Thyroid gland (tissue), 4 donors: ENCODE measurements at regions not wholly inside any gene's neighbourhood (a gene's known extent, or its start where the extent isn't known, plus 50 kb on each side); places are given as distances from the start of the nearest gene placed in this dataset.

Source experiments
- POLR2A ChIP-seq, 2 donors: fragments of 450-650 bp; IDR thresholded peaks; one replicate each; pipeline ENCODE4 v1.6.1; 2017; ENCODE audit warnings: antibody characterized with exemption in 2 of 2, mild to moderate bottlenecking in 2 of 2, moderate library complexity in 1 of 2
- TF ChIP-seq, protein P1 (sequence below), 6 experiments: fragments of 200-600 bp in 3 of 6; fragments of 450-650 bp in 3 of 6; sonication (generic) in 3 of 6; IDR thresholded peaks; one replicate each; pipeline ENCODE4 v1.5.1; 2016 to 2019; ENCODE audit warnings: antibody characterized with exemption in 6 of 6, mild to moderate bottlenecking in 2 of 6, inconsistent platforms in 1 of 6, moderate library complexity in 1 of 6

DNA sequence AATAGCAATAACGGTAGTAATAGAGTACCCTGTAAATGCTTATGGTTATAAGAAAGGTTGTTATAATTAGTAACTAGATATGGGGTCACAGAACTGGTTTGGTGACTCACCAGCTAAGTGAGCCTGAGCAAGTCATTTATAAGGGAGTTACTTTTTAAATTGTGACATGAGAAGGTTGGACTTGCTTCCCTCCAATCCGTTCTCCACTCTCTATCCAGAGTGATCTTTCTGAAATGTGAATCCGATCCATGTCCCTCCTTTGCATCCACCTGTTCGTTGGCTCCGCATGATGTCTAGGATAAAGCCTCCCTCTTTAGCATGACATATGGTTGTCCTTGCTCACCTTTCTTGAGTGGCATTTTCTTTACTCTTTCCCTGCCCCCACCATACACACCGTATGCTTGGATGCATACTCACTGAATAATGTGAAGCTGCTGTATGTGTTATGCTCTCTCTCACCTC is 83.1 kb downstream of the CDC42EP3 start:
- TF ChIP-seq, protein P1, sequence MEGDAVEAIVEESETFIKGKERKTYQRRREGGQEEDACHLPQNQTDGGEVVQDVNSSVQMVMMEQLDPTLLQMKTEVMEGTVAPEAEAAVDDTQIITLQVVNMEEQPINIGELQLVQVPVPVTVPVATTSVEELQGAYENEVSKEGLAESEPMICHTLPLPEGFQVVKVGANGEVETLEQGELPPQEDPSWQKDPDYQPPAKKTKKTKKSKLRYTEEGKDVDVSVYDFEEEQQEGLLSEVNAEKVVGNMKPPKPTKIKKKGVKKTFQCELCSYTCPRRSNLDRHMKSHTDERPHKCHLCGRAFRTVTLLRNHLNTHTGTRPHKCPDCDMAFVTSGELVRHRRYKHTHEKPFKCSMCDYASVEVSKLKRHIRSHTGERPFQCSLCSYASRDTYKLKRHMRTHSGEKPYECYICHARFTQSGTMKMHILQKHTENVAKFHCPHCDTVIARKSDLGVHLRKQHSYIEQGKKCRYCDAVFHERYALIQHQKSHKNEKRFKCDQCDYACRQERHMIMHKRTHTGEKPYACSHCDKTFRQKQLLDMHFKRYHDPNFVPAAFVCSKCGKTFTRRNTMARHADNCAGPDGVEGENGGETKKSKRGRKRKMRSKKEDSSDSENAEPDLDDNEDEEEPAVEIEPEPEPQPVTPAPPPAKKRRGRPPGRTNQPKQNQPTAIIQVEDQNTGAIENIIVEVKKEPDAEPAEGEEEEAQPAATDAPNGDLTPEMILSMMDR (IDR thresholded peaks at IDR 0.05) = no peak
- no peak for TF ChIP-seq POLR2A (IDR thresholded peaks at IDR 0.05)
